Osteoblast (primary cell): ENCODE measurements at regions not wholly inside any gene's neighbourhood (a gene's known extent, or its start where the extent isn't known, plus 50 kb on each side); places are given as distances from the start of the nearest gene placed in this dataset.

Experiments used
- DNase-seq: peaks from one replicate; pipeline ENCODE4 v3.0.0; 2011; ENCODE audit warnings: low spot score, mixed read lengths; ENCODE audit not compliant: insufficient read length; ENCODE audit errors: missing footprints
- H2AFZ ChIP-seq: 2 replicates; pipeline ENCODE4 v1.6.0; 2011; ENCODE audit warnings: mild to moderate bottlenecking, low read length
- H3K27ac ChIP-seq: 2 replicates; pipeline ENCODE4 v1.5.1; 2011; ENCODE audit warnings: mild to moderate bottlenecking, low read depth, low read length, moderate library complexity
- H3K27me3 ChIP-seq: 2 replicates; pipeline ENCODE4 v1.6.0; 2012; ENCODE audit warnings: mild to moderate bottlenecking, control low read depth, inconsistent platforms, low read length, moderate library complexity; ENCODE audit not compliant: insufficient read depth
- H3K36me3 ChIP-seq: 2 replicates; pipeline ENCODE4 v1.5.1; 2011; ENCODE audit warnings: mild to moderate bottlenecking, low read length, control low read depth, moderate library complexity; ENCODE audit not compliant: insufficient read depth
- H3K4me1 ChIP-seq: 2 replicates; pipeline ENCODE4 v1.5.1; 2011; ENCODE audit warnings: mild to moderate bottlenecking, low read length, control low read depth, moderate library complexity; ENCODE audit not compliant: insufficient read depth
- H3K4me2 ChIP-seq: 2 replicates; pipeline ENCODE4 v1.6.0; 2011; ENCODE audit warnings: mild to moderate bottlenecking, low read length; ENCODE audit not compliant: insufficient read depth
- H3K4me3 ChIP-seq: fragments of 200-600 bp; sonication (generic); 3 replicates; pipeline ENCODE4 v1.5.1; 2012; ENCODE audit warnings: mild to moderate bottlenecking, low read length, inconsistent platforms; ENCODE audit not compliant: insufficient read depth
- H3K79me2 ChIP-seq: 2 replicates; pipeline ENCODE4 v1.6.0; 2012; ENCODE audit warnings: mild to moderate bottlenecking, low read length, control low read depth, inconsistent platforms; ENCODE audit not compliant: insufficient read depth
- H3K9me3 ChIP-seq: 2 replicates; pipeline ENCODE4 v1.5.1; 2011; ENCODE audit warnings: low read depth, low read length, control low read depth
- H4K20me1 ChIP-seq: 2 replicates; pipeline ENCODE4 v1.6.0; 2012; ENCODE audit warnings: mild to moderate bottlenecking, low read length, control low read depth; ENCODE audit not compliant: insufficient read depth
- CTCF ChIP-seq: IDR thresholded peaks from 2 replicates; pipeline ENCODE4 v1.5.1; 2011; ENCODE audit warnings: mild to moderate bottlenecking, low read depth, low read length, moderate library complexity; ENCODE audit errors: extremely low read depth

GRCh38 chrX:4741024-4741423 lies 1027.6 kb upstream of the PRKX start:
- no peak for DNase-seq
- H3K4me2 ChIP-seq = no peak overlapping the region
- no peak for TF ChIP-seq CTCF
- no peak overlapping the region for H3K4me3 ChIP-seq
- H4K20me1 ChIP-seq = no peaks in the 10 kb centered on the region
- no peaks in the 10 kb centered on the region for H3K79me2 ChIP-seq
- H3K36me3 ChIP-seq = no peaks in the 10 kb centered on the region
- H3K27ac ChIP-seq = no peak overlapping the region
- H3K27me3 ChIP-seq = no peaks in the 10 kb centered on the region
- no peak overlapping the region for H2AFZ ChIP-seq
- no peaks in the 10 kb centered on the region for H3K4me1 ChIP-seq
- H3K9me3 ChIP-seq = peaks cover 3% of the 10 kb centered on the region

GRCh38 chrX:4735299-4735698 lies 1021.9 kb upstream of the PRKX start:
- TF ChIP-seq CTCF = no peak
- DNase-seq = no peak
- no peaks in the 10 kb centered on the region for H3K79me2 ChIP-seq
- no peaks in the 10 kb centered on the region for H3K9me3 ChIP-seq
- H3K36me3 ChIP-seq = no peaks in the 10 kb centered on the region
- H3K27me3 ChIP-seq = no peaks in the 10 kb centered on the region
- H3K4me3 ChIP-seq = no peak overlapping the region
- H4K20me1 ChIP-seq = no peaks in the 10 kb centered on the region
- no peaks in the 10 kb centered on the region for H3K4me1 ChIP-seq
- no peak overlapping the region for H3K27ac ChIP-seq
- H3K4me2 ChIP-seq = no peak overlapping the region
- no peak overlapping the region for H2AFZ ChIP-seq

- Histone ChIP-seq H3K4me2 (no peak overlapping the region), H3K79me2 (no peaks in the 10 kb centered on the region), H3K4me3 (no peak overlapping the region), H3K36me3 (no peaks in the 10 kb centered on the region), H4K20me1 (no peaks in the 10 kb centered on the region), H3K9me3 (no peaks in the 10 kb centered on the region), H3K27ac (no peak overlapping the region), H3K27me3 (no peaks in the 10 kb centered on the region), H2AFZ (no peak overlapping the region), H3K4me1 (no peaks in the 10 kb centered on the region)
- TF ChIP-seq CTCF = no peak
- no peak for DNase-seq
Measured at GRCh38 chrX:4710618-4711433, 997.4 kb upstream of the PRKX start.

GRCh38 chrX:4708970-4709760 lies 995.7 kb upstream of the PRKX start:
- no peaks in the 10 kb centered on the region for H4K20me1 ChIP-seq
- no peak for TF ChIP-seq CTCF

More at GRCh38 chrX:4708970-4709760, 995.7 kb upstream of the PRKX start:
- no peaks in the 10 kb centered on the region for H3K9me3 ChIP-seq
- no peak overlapping the region for H3K4me2 ChIP-seq
- no peak overlapping the region for H3K4me3 ChIP-seq
- no peak overlapping the region for H3K27ac ChIP-seq
- no peak overlapping the region for H2AFZ ChIP-seq
- no peak for DNase-seq
- H3K4me1 ChIP-seq = no peaks in the 10 kb centered on the region
- no peaks in the 10 kb centered on the region for H3K36me3 ChIP-seq
- no peaks in the 10 kb centered on the region for H3K27me3 ChIP-seq
- no peaks in the 10 kb centered on the region for H3K79me2 ChIP-seq
